ENCODE measurements at regions not wholly inside any gene's neighbourhood (a gene's known extent, or its start where the extent isn't known, plus 50 kb on each side); places are given as distances from the start of the nearest gene placed in this dataset.

GRCh38 chr10:128958834-128959690, 508.0 kb upstream of the MGMT start:
- H3K4me3 ChIP-seq (replicated peaks; ENCODE audit: low read depth, low read length), result no peak overlapping the region
- no peak for DNase-seq (ENCODE audit: extremely low read depth, low read depth)
- no peak for TF ChIP-seq CTCF (IDR thresholded peaks at IDR 0.05; ENCODE audit: low read depth, low read length, missing control alignments)

- H3K4me3 ChIP-seq (replicated peaks; ENCODE audit: low read depth, low read length), result no peak overlapping the region
- no peak for DNase-seq (ENCODE audit: extremely low read depth, low read depth)
- TF ChIP-seq CTCF (IDR thresholded peaks at IDR 0.05; ENCODE audit: low read depth, low read length, missing control alignments), result no peak
Measured at GRCh38 chr10:128959746-128960145, 507.3 kb upstream of the MGMT start.

- TF ChIP-seq CTCF (IDR thresholded peaks at IDR 0.05; ENCODE audit: low read depth, low read length, missing control alignments), result no peak
- H3K4me3 ChIP-seq (replicated peaks; ENCODE audit: low read depth, low read length), result no peak overlapping the region
- no peak for DNase-seq (ENCODE audit: extremely low read depth, low read depth)
Measured at GRCh38 chr10:128960517-128960916, 506.5 kb upstream of the MGMT start.

GRCh38 chr10:128962182-128962581, 504.9 kb upstream of the MGMT start:
- DNase-seq (ENCODE audit: extremely low read depth, low read depth), result no peak
- TF ChIP-seq CTCF (IDR thresholded peaks at IDR 0.05; ENCODE audit: low read depth, low read length, missing control alignments), result no peak
- H3K4me3 ChIP-seq (replicated peaks; ENCODE audit: low read depth, low read length), result no peak overlapping the region

GRCh38 chr10:128963211-128964099, 503.6 kb upstream of the MGMT start:
- DNase-seq (ENCODE audit: extremely low read depth, low read depth), result no peak
- TF ChIP-seq CTCF (IDR thresholded peaks at IDR 0.05; ENCODE audit: low read depth, low read length, missing control alignments), result no peak
- H3K4me3 ChIP-seq (replicated peaks; ENCODE audit: low read depth, low read length), result no peak overlapping the region

DNA sequence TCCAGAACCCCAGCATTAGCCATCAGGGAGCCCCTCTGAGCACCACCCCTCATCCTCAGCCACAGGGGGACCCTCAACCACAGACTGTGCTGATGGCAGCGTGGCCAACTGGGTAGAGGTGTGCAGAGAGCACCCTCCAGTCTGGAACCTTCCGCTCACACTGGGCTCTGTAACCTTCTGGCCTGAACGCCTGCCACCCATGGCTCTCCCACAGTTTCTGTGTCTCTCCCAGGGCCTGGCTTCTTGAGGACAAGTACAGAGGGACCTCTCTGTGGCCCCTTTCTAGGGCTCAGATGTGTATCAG, 503.0 kb upstream of the MGMT start:
- H3K4me3 ChIP-seq (replicated peaks; ENCODE audit: low read depth, low read length), result no peak overlapping the region
- no peak for DNase-seq (ENCODE audit: extremely low read depth, low read depth)
- no peak for TF ChIP-seq CTCF (IDR thresholded peaks at IDR 0.05; ENCODE audit: low read depth, low read length, missing control alignments)

All from HFF-Myc (cell line).